Suprapubic skin (tissue), 3 donors: ENCODE measurements at regions not wholly inside any gene's neighbourhood (a gene's known extent, or its start where the extent isn't known, plus 50 kb on each side); places are given as distances from the start of the nearest gene placed in this dataset.

Experiments
- POLR2AphosphoS5 ChIP-seq, 3 donors: sonication (generic); formaldehyde crosslinking; IDR thresholded peaks; one replicate each; pipeline ENCODE4 v1.6.1; 2017; ENCODE audit warnings: antibody characterized with exemption in 3 of 3
- TF ChIP-seq, protein P1 (sequence below), 2 donors: fragments of 200-600 bp in 1 of 2; fragments of 450-650 bp in 1 of 2; sonication (generic) in 1 of 2; IDR thresholded peaks; one replicate each; pipeline ENCODE4 v1.5.1; 2016 to 2019; ENCODE audit warnings: antibody characterized with exemption in 2 of 2, mild to moderate bottlenecking in 1 of 2, moderate library complexity in 1 of 2

DNA sequence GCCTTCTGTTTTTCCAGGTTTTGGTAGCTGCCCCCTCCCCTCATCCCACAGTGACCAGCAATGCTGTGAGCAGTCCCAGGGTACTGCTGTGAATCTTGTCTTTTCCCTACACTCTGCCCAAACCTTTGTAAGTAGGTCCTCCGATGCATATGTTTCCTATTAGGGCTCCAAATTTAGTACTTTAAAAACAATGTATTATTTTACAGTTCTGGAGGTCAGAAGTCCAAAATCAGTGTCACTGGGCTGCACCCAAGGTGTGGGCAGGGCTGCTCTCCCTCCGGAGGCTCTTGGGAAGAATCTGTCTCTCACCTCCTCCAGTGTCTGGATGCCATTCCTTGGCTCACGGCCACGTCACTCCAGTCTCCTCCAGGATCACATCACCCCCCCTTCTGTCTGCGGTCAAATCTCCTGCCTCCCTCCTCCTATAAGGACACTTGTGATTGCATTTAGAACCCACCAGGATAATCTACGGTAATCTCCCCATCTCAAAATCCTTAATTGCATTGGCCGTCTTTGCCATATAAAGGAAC is 208.5 kb downstream of the SH3BP4 start:
- TF ChIP-seq, protein P1, sequence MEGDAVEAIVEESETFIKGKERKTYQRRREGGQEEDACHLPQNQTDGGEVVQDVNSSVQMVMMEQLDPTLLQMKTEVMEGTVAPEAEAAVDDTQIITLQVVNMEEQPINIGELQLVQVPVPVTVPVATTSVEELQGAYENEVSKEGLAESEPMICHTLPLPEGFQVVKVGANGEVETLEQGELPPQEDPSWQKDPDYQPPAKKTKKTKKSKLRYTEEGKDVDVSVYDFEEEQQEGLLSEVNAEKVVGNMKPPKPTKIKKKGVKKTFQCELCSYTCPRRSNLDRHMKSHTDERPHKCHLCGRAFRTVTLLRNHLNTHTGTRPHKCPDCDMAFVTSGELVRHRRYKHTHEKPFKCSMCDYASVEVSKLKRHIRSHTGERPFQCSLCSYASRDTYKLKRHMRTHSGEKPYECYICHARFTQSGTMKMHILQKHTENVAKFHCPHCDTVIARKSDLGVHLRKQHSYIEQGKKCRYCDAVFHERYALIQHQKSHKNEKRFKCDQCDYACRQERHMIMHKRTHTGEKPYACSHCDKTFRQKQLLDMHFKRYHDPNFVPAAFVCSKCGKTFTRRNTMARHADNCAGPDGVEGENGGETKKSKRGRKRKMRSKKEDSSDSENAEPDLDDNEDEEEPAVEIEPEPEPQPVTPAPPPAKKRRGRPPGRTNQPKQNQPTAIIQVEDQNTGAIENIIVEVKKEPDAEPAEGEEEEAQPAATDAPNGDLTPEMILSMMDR (IDR thresholded peaks at IDR 0.05), result no peak
- TF ChIP-seq POLR2AphosphoS5 (IDR thresholded peaks at IDR 0.05), result no peak
